ENCODE measurements at regions not wholly inside any gene's neighbourhood (a gene's known extent, or its start where the extent isn't known, plus 50 kb on each side); places are given as distances from the start of the nearest gene placed in this dataset.

DNA sequence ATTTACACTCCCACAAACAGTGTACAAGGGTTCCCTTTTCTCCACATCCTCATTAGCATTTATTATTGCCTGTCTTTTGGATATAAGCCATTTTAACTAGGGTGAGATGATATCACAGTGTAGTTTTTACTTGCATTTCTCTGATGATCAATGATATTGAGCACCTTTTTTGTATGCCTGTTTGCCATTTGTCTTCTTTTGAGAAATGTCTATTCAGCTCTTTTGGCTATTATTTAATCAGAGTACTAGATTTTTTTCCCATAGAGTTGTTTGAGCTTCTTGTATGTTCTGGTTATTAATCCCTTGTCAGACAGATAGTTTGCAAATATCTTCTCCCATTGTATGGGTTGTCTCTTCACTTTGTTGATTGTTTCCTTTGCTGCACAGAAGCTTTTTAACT lies 190.6 kb downstream of the MAGEB17 start:
- TF ChIP-seq, protein P1, sequence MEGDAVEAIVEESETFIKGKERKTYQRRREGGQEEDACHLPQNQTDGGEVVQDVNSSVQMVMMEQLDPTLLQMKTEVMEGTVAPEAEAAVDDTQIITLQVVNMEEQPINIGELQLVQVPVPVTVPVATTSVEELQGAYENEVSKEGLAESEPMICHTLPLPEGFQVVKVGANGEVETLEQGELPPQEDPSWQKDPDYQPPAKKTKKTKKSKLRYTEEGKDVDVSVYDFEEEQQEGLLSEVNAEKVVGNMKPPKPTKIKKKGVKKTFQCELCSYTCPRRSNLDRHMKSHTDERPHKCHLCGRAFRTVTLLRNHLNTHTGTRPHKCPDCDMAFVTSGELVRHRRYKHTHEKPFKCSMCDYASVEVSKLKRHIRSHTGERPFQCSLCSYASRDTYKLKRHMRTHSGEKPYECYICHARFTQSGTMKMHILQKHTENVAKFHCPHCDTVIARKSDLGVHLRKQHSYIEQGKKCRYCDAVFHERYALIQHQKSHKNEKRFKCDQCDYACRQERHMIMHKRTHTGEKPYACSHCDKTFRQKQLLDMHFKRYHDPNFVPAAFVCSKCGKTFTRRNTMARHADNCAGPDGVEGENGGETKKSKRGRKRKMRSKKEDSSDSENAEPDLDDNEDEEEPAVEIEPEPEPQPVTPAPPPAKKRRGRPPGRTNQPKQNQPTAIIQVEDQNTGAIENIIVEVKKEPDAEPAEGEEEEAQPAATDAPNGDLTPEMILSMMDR (IDR thresholded peaks at IDR 0.05; ENCODE audit: low read depth, low read length): no peak
- TF ChIP-seq EZH2phosphoT487 (IDR thresholded peaks at IDR 0.05; ENCODE audit: low read depth): no peak

All from OCI-LY3 (cell line).